Nephron (organoid): ENCODE measurements at regions not wholly inside any gene's neighbourhood (a gene's known extent, or its start where the extent isn't known, plus 50 kb on each side); places are given as distances from the start of the nearest gene placed in this dataset.

Source experiments
- H3K27ac Mint-ChIP-seq, 3 experiments: 2 replicates each; pipeline ENCODE4 v1.8.0; 2020; ENCODE audit warnings: mixed read lengths in 3 of 3, mild to moderate bottlenecking in 2 of 3, moderate library complexity in 1 of 3
- H3K27me3 Mint-ChIP-seq: 2 replicates; pipeline ENCODE4 v1.8.0; 2021; ENCODE audit warnings: low read depth, mild to moderate bottlenecking, moderate library complexity, mixed read lengths
- H3K36me3 Mint-ChIP-seq: 2 replicates; pipeline ENCODE4 v1.8.0; 2020; ENCODE audit warnings: low read depth, mixed read lengths
- H3K4me1 Mint-ChIP-seq: 2 replicates; pipeline ENCODE4 v1.8.0; 2020; ENCODE audit warnings: mixed read lengths
- H3K4me3 Mint-ChIP-seq, 3 experiments: 2 replicates each; pipeline ENCODE4 v1.8.0; 2020; ENCODE audit warnings: mild to moderate bottlenecking in 3 of 3, mixed read lengths in 3 of 3, moderate library complexity in 2 of 3
- H3K9me3 Mint-ChIP-seq: 2 replicates; pipeline ENCODE4 v1.8.0; 2020; ENCODE audit warnings: mixed read lengths
- CTCF ChIP-seq, 3 experiments: fragments of 200-600 bp; sonication (generic); IDR thresholded peaks; one replicate each; pipeline ENCODE4 v1.5.0; 2021; ENCODE audit warnings: antibody characterized with exemption in 3 of 3; ENCODE audit not compliant: unreplicated experiment in 3 of 3

DNA sequence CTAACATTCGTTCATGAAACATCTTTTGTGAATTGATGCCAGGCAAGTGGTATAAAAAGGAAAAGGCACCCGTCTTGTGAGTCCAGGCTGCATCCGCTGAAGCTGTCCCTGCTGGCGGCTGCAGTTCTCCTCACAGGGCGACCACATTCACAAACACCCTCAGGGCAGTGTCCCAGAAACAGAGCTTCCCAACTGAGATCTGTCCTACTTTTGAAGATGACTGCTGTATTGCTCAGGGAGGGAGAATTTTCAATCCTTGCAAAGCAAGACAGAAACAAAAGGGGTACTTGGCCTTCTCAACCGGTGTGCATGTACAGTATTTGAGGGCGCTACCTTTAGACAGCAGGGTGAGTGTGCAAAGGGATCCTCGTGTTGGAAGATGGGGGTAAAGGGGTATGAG lies 316.1 kb downstream of the GADD45G start:
- no peak overlapping the region for H3K4me3 Mint-ChIP-seq
- peaks cover 47% of the 10 kb centered on the region for H3K4me1 Mint-ChIP-seq
- no peaks in the 10 kb centered on the region for H3K9me3 Mint-ChIP-seq
- no peak overlapping the region for H3K27ac Mint-ChIP-seq
- TF ChIP-seq CTCF (IDR thresholded peaks at IDR 0.05; ENCODE audit: unreplicated experiment in 3 of 3): no peak
- peaks cover 25% of the 10 kb centered on the region for H3K27me3 Mint-ChIP-seq
- H3K36me3 Mint-ChIP-seq: no peaks in the 10 kb centered on the region

- no peak overlapping the region for H3K4me3 Mint-ChIP-seq
- H3K4me1 Mint-ChIP-seq: peaks cover 59% of the 10 kb centered on the region
- H3K9me3 Mint-ChIP-seq: no peaks in the 10 kb centered on the region
- no peaks in the 10 kb centered on the region for H3K36me3 Mint-ChIP-seq
- H3K27ac Mint-ChIP-seq: no peak overlapping the region
- peaks cover 25% of the 10 kb centered on the region for H3K27me3 Mint-ChIP-seq
- TF ChIP-seq CTCF (IDR thresholded peaks at IDR 0.05; ENCODE audit: unreplicated experiment in 3 of 3): no peak
Observed at GRCh38 chr9:89922099-89922498, 317.3 kb downstream of the GADD45G start.

- H3K9me3 Mint-ChIP-seq: no peaks in the 10 kb centered on the region
- no peaks in the 10 kb centered on the region for H3K36me3 Mint-ChIP-seq
- peaks cover 24% of the 10 kb centered on the region for H3K27me3 Mint-ChIP-seq
- H3K4me3 Mint-ChIP-seq: no peak overlapping the region
- TF ChIP-seq CTCF (IDR thresholded peaks at IDR 0.05; ENCODE audit: unreplicated experiment in 3 of 3): no peak
- peak overlapping the region in 2 of 3 experiments; percentile 57 to 85 for H3K27ac Mint-ChIP-seq
- peaks cover 69% of the 10 kb centered on the region for H3K4me1 Mint-ChIP-seq
Observed at GRCh38 chr9:89923174-89923573, 318.4 kb downstream of the GADD45G start.

DNA sequence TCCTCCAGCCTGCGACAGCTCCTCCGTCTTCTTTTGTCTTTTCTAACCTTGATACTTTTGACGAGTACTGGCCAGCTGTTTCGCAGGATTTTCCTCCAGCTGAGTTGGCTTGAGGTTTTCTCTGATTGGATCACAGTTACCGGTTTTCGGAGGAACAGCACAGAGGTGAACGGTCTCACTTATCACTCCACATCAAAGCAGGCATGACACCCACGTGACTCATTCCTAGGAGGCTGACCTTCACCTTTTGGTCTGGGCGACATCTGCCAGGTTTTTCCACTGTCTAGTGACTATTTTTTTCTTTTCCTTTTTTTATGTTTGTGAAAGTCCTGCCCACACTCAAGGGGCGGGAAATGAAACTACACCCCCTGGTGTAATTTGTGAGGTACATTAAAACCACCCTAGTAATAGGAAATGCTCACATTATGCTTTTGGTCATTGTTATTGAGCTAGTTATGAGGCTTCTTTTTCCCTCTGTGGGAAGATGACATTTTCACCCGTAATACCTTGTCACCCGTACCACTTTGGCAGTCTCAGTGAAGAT lies 319.2 kb downstream of the GADD45G start:
- Mint-ChIP-seq H3K4me1 (peaks cover 75% of the 10 kb centered on the region), H3K9me3 (no peaks in the 10 kb centered on the region), H3K36me3 (no peaks in the 10 kb centered on the region), H3K27ac (peak overlapping the region; percentile 56 to 85 (median 73)), H3K4me3 (peak overlapping the region in 2 of 3 experiments; percentile 2 to 3), H3K27me3 (peaks cover 17% of the 10 kb centered on the region)
- peak in 2 of 3 experiments; percentile 24 for TF ChIP-seq CTCF (IDR thresholded peaks at IDR 0.05; ENCODE audit: unreplicated experiment in 3 of 3)

DNA sequence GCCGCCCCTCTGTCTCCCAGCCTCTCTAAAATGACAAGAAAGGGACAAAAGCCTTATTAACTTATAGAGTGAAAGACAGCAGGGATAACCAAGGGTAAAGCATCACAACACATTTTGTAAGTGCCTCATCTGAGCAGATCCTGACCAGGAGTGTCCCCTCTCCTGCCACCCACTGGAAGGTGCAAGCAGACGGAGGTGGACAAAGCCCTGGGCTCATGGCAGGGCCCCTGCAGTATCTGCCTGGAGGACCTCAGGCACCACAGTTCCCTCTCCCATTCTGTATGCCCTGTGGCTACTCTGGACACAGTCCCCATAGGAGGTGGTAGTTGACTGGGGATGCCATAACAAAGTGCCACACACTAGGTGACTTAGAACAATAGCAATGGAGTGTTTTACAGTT lies 319.8 kb downstream of the GADD45G start:
- Mint-ChIP-seq H3K9me3 (no peaks in the 10 kb centered on the region), H3K4me1 (peaks cover 76% of the 10 kb centered on the region)
- TF ChIP-seq CTCF (IDR thresholded peaks at IDR 0.05; ENCODE audit: unreplicated experiment in 3 of 3): no peak

GRCh38 chr9:89926167-89926566 lies 321.4 kb downstream of the GADD45G start:
- Mint-ChIP-seq H3K4me1 (peaks cover 83% of the 10 kb centered on the region), H3K4me3 (no peak overlapping the region), H3K27me3 (peaks cover 5% of the 10 kb centered on the region), H3K36me3 (no peaks in the 10 kb centered on the region), H3K9me3 (no peaks in the 10 kb centered on the region), H3K27ac (peak overlapping the region; percentile 3 to 94 (median 94))
- no peak for TF ChIP-seq CTCF (IDR thresholded peaks at IDR 0.05; ENCODE audit: unreplicated experiment in 3 of 3)

More for the DNA sequence above, 319.8 kb downstream of the GADD45G start:
- peak overlapping the region in 2 of 3 experiments; percentile 73 to 85 for H3K27ac Mint-ChIP-seq
- no peaks in the 10 kb centered on the region for H3K36me3 Mint-ChIP-seq
- no peak overlapping the region for H3K4me3 Mint-ChIP-seq
- H3K27me3 Mint-ChIP-seq: peaks cover 13% of the 10 kb centered on the region
